ENCODE measurements at regions not wholly inside any gene's neighbourhood (a gene's known extent, or its start where the extent isn't known, plus 50 kb on each side); places are given as distances from the start of the nearest gene placed in this dataset.

DNA sequence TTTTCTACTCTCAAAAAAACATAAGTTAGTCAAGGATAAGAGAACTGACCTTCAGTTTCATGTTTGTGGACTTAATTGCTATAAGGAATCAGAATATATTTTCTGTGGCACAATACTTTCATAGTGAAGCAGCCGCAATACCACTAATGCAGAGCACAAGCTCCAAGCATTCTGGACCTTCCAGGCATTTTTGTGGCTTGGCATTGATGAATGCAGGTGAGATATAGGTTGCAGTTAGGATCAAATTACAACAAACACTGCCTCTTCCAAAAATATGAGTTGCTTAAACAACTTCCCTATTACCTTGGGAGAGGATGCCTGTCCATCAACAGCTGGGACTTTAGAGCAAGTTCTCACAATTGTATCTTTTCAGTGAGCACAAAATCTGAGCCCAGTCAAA is 162.8 kb upstream of the RSPO3 start:
- no peaks in the 10 kb centered on the region for H3F3A ChIP-seq (ENCODE audit: control insufficient read depth, insufficient read depth)
- H3K9me2 ChIP-seq (replicated peaks; ENCODE audit: control insufficient read depth, low read length) = no peaks in the 10 kb centered on the region
- H4K20me1 ChIP-seq (ENCODE audit: control insufficient read depth, insufficient read depth, low read depth, low read length) = no peaks in the 10 kb centered on the region
- H3K79me2 ChIP-seq (ENCODE audit: control insufficient read depth, low read length) = no peaks in the 10 kb centered on the region
- no peaks in the 10 kb centered on the region for H3K9me3 ChIP-seq (ENCODE audit: control insufficient read depth, insufficient read depth, low read length)
- H3K27ac ChIP-seq (ENCODE audit: low read depth, low read length) = no peak overlapping the region
- no peak overlapping the region for H3K4me3 ChIP-seq (ENCODE audit: low read length)
- H3K4me1 ChIP-seq (ENCODE audit: control insufficient read depth, low read length) = no peaks in the 10 kb centered on the region
- no peaks in the 10 kb centered on the region for H3K27me3 ChIP-seq (ENCODE audit: control insufficient read depth, low read length)
- no peaks in the 10 kb centered on the region for H3K36me3 ChIP-seq (ENCODE audit: control insufficient read depth, low read length)
- no peak overlapping the region for H3K4me2 ChIP-seq (ENCODE audit: low read length)
- TF ChIP-seq, protein P1, sequence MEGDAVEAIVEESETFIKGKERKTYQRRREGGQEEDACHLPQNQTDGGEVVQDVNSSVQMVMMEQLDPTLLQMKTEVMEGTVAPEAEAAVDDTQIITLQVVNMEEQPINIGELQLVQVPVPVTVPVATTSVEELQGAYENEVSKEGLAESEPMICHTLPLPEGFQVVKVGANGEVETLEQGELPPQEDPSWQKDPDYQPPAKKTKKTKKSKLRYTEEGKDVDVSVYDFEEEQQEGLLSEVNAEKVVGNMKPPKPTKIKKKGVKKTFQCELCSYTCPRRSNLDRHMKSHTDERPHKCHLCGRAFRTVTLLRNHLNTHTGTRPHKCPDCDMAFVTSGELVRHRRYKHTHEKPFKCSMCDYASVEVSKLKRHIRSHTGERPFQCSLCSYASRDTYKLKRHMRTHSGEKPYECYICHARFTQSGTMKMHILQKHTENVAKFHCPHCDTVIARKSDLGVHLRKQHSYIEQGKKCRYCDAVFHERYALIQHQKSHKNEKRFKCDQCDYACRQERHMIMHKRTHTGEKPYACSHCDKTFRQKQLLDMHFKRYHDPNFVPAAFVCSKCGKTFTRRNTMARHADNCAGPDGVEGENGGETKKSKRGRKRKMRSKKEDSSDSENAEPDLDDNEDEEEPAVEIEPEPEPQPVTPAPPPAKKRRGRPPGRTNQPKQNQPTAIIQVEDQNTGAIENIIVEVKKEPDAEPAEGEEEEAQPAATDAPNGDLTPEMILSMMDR (IDR thresholded peaks at IDR 0.05; ENCODE audit: low read depth, low read length, poor library complexity, severe bottlenecking) = no peak

- H3K9me2 ChIP-seq (replicated peaks; ENCODE audit: control insufficient read depth, low read length) = no peaks in the 10 kb centered on the region
- no peaks in the 10 kb centered on the region for H3F3A ChIP-seq (ENCODE audit: control insufficient read depth, insufficient read depth)
- no peaks in the 10 kb centered on the region for H3K27me3 ChIP-seq (ENCODE audit: control insufficient read depth, low read length)
- no peaks in the 10 kb centered on the region for H3K9me3 ChIP-seq (ENCODE audit: control insufficient read depth, insufficient read depth, low read length)
- TF ChIP-seq, protein P1 (IDR thresholded peaks at IDR 0.05; ENCODE audit: low read depth, low read length, poor library complexity, severe bottlenecking) = no peak
- TF ChIP-seq EZH2phosphoT487 (IDR thresholded peaks at IDR 0.05; ENCODE audit: borderline replicate concordance, low read length) = no peak
- H3K4me1 ChIP-seq (ENCODE audit: control insufficient read depth, low read length) = no peaks in the 10 kb centered on the region
- H3K36me3 ChIP-seq (ENCODE audit: control insufficient read depth, low read length) = no peaks in the 10 kb centered on the region
- H3K4me2 ChIP-seq (ENCODE audit: low read length) = no peak overlapping the region
- H3K27ac ChIP-seq (ENCODE audit: low read depth, low read length) = no peak overlapping the region
- no peaks in the 10 kb centered on the region for H4K20me1 ChIP-seq (ENCODE audit: control insufficient read depth, insufficient read depth, low read depth, low read length)
- no peak overlapping the region for H3K4me3 ChIP-seq (ENCODE audit: low read length)
- no peaks in the 10 kb centered on the region for H3K79me2 ChIP-seq (ENCODE audit: control insufficient read depth, low read length)
Measured at GRCh38 chr6:126957721-126958120, 160.8 kb upstream of the RSPO3 start.

DNA sequence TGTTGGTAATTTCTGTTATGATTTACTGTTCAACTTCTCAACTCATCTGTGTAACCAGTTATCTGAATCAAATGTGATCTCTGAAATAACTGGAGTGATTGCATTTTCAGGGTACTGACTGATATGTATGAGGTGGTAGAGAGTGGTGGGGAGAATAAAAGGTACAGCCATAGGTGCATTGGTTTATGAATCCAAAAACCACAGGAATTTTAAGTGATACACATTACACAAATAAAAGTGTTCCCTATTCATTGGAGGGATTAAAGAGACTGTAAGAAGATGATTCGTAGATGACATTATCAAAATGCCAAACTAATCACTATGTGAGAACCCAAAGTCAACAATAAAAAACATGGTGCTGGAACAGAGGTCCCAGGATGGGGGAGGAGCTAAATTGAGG is 158.7 kb upstream of the RSPO3 start:
- Histone ChIP-seq H3K27ac (ENCODE audit: low read depth, low read length) (no peak overlapping the region), H3K27me3 (ENCODE audit: control insufficient read depth, low read length) (no peaks in the 10 kb centered on the region), H4K20me1 (ENCODE audit: control insufficient read depth, insufficient read depth, low read depth, low read length) (no peaks in the 10 kb centered on the region), H3K36me3 (ENCODE audit: control insufficient read depth, low read length) (no peaks in the 10 kb centered on the region), H3K4me2 (ENCODE audit: low read length) (no peak overlapping the region), H3K4me1 (ENCODE audit: control insufficient read depth, low read length) (no peaks in the 10 kb centered on the region), H3K4me3 (ENCODE audit: low read length) (no peak overlapping the region), H3F3A (ENCODE audit: control insufficient read depth, insufficient read depth) (no peaks in the 10 kb centered on the region), H3K79me2 (ENCODE audit: control insufficient read depth, low read length) (no peaks in the 10 kb centered on the region), H3K9me3 (ENCODE audit: control insufficient read depth, insufficient read depth, low read length) (no peaks in the 10 kb centered on the region), H3K9me2 (replicated peaks; ENCODE audit: control insufficient read depth, low read length) (no peaks in the 10 kb centered on the region)
- TF ChIP-seq, protein P1 (IDR thresholded peaks at IDR 0.05; ENCODE audit: low read depth, low read length, poor library complexity, severe bottlenecking) = no peak
- TF ChIP-seq EZH2phosphoT487 (IDR thresholded peaks at IDR 0.05; ENCODE audit: borderline replicate concordance, low read length) = no peak
